ENCODE measurements at regions not wholly inside any gene's neighbourhood (a gene's known extent, or its start where the extent isn't known, plus 50 kb on each side); places are given as distances from the start of the nearest gene placed in this dataset.

- TF ChIP-seq CTCF (IDR thresholded peaks at IDR 0.05; ENCODE audit: extremely low read depth in 1 of 2, insufficient read depth in 1 of 2, low read depth in 1 of 2, low read length in 2 of 2) (no peak), POLR2AphosphoS5 (IDR thresholded peaks at IDR 0.05; ENCODE audit: insufficient read depth, low read depth, low read length) (no peak)
Measured at GRCh38 chr7:121503730-121504129, 107.6 kb upstream of the FAM3C start.
